ENCODE measurements at regions not wholly inside any gene's neighbourhood (a gene's known extent, or its start where the extent isn't known, plus 50 kb on each side); places are given as distances from the start of the nearest gene placed in this dataset.

DNA sequence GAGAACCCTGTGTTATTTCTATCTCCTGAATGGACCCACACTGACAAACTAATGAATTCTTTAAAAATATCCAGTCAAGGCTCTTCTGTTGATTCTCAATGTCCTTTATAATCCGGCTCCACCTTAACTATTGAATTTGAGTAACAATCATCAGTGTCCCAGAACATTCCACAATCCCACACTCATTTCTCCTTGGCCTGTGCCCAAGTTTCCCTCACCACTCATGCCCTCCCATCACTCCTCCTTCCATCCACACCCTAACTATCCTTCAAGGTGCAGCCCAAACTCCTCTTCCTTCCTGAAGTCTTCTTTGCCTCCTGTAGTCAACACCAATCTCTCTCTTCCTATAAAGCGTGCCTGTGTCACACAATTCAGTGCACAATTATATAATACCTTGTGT lies 106.1 kb downstream of the NUDT12 start:
- TF ChIP-seq, protein P1, sequence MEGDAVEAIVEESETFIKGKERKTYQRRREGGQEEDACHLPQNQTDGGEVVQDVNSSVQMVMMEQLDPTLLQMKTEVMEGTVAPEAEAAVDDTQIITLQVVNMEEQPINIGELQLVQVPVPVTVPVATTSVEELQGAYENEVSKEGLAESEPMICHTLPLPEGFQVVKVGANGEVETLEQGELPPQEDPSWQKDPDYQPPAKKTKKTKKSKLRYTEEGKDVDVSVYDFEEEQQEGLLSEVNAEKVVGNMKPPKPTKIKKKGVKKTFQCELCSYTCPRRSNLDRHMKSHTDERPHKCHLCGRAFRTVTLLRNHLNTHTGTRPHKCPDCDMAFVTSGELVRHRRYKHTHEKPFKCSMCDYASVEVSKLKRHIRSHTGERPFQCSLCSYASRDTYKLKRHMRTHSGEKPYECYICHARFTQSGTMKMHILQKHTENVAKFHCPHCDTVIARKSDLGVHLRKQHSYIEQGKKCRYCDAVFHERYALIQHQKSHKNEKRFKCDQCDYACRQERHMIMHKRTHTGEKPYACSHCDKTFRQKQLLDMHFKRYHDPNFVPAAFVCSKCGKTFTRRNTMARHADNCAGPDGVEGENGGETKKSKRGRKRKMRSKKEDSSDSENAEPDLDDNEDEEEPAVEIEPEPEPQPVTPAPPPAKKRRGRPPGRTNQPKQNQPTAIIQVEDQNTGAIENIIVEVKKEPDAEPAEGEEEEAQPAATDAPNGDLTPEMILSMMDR (IDR thresholded peaks at IDR 0.05; ENCODE audit: borderline replicate concordance, control extremely low read depth, extremely low read depth, insufficient read depth, missing control alignments), result no peak
- in situ Hi-C loops (cut with MboI; ENCODE audit: low sequenced_read_pairs, unreplicated experiment), result no loop called here
- DNase-seq (ENCODE audit: low spot score), result no peak

- TF ChIP-seq, protein P1 (IDR thresholded peaks at IDR 0.05; ENCODE audit: borderline replicate concordance, control extremely low read depth, extremely low read depth, insufficient read depth, missing control alignments), result no peak
- in situ Hi-C loops (cut with MboI; ENCODE audit: low sequenced_read_pairs, unreplicated experiment), result no loop called here
- DNase-seq (ENCODE audit: low spot score), result no peak
These were observed 106.8 kb downstream of the NUDT12 start for GRCh38 chr5:103455796-103456195.

DNA sequence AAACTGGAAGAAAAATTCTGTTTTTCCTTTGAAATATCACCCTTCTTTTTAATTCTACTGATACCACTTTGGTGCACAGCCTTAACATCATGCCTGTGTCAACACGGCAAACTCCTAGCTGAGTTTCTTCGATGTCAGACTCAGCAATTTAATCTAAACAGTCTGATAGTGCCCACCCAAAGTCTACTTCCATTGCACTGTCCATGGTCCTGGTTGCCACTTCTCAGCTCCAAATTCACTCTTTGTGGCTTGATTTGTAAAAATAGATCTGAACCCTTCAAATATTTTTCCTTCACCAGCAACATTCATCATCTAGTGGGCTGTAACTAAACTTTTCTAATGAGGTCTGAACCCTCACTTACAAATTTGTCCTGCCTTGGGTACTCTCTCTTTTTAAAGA lies 107.8 kb downstream of the NUDT12 start:
- TF ChIP-seq, protein P1 (IDR thresholded peaks at IDR 0.05; ENCODE audit: borderline replicate concordance, control extremely low read depth, extremely low read depth, insufficient read depth, missing control alignments), result no peak
- in situ Hi-C loops (cut with MboI; ENCODE audit: low sequenced_read_pairs, unreplicated experiment), result no loop called here
- DNase-seq (ENCODE audit: low spot score), result no peak

GRCh38 chr5:103452666-103453065 lies 109.9 kb downstream of the NUDT12 start:
- in situ Hi-C loops (cut with MboI; ENCODE audit: low sequenced_read_pairs, unreplicated experiment), result no loop called here

GRCh38 chr5:103452089-103452488 lies 110.5 kb downstream of the NUDT12 start:
- DNase-seq (ENCODE audit: low spot score), result no peak
- in situ Hi-C loops (cut with MboI; ENCODE audit: low sequenced_read_pairs, unreplicated experiment), result no loop called here

More at GRCh38 chr5:103452666-103453065, 109.9 kb downstream of the NUDT12 start:
- TF ChIP-seq, protein P1 (IDR thresholded peaks at IDR 0.05; ENCODE audit: borderline replicate concordance, control extremely low read depth, extremely low read depth, insufficient read depth, missing control alignments), result no peak
- no peak for DNase-seq (ENCODE audit: low spot score)

GRCh38 chr5:103451261-103451660 lies 111.3 kb downstream of the NUDT12 start:
- DNase-seq (ENCODE audit: low spot score), result no peak
- TF ChIP-seq, protein P1 (IDR thresholded peaks at IDR 0.05; ENCODE audit: borderline replicate concordance, control extremely low read depth, extremely low read depth, insufficient read depth, missing control alignments), result no peak
- in situ Hi-C loops (cut with MboI; ENCODE audit: low sequenced_read_pairs, unreplicated experiment), result no loop called here

More at GRCh38 chr5:103452089-103452488, 110.5 kb downstream of the NUDT12 start:
- TF ChIP-seq, protein P1 (IDR thresholded peaks at IDR 0.05; ENCODE audit: borderline replicate concordance, control extremely low read depth, extremely low read depth, insufficient read depth, missing control alignments), result no peak
